GM12872 (cell line): ENCODE measurements at regions not wholly inside any gene's neighbourhood (a gene's known extent, or its start where the extent isn't known, plus 50 kb on each side); places are given as distances from the start of the nearest gene placed in this dataset.

Experiments used
- TF ChIP-seq, protein P1 (sequence below): IDR thresholded peaks from 3 replicates; pipeline ENCODE4 v1.5.1; 2011; ENCODE audit warnings: low read depth, mild to moderate bottlenecking, low read length, moderate library complexity; ENCODE audit not compliant: insufficient read depth

DNA sequence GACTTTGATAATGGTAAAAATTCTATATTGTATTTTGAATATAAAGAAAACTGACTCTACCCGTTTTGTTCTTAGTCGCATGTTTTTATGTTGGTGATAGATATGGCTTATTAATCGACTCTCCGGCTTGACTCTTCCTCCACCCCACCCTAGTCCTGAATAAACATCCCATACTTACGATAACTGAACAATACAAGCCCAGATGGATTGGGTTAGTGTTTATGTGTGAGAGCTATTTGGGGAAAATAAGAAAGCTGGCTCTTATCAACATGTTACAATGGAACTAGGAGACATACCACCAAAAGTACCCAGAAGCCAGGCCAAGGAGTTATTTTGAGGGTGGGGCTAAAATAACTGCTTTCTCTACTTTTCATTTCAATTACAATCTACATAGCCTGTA is 796.3 kb downstream of the DIAPH3 start:
- TF ChIP-seq, protein P1, sequence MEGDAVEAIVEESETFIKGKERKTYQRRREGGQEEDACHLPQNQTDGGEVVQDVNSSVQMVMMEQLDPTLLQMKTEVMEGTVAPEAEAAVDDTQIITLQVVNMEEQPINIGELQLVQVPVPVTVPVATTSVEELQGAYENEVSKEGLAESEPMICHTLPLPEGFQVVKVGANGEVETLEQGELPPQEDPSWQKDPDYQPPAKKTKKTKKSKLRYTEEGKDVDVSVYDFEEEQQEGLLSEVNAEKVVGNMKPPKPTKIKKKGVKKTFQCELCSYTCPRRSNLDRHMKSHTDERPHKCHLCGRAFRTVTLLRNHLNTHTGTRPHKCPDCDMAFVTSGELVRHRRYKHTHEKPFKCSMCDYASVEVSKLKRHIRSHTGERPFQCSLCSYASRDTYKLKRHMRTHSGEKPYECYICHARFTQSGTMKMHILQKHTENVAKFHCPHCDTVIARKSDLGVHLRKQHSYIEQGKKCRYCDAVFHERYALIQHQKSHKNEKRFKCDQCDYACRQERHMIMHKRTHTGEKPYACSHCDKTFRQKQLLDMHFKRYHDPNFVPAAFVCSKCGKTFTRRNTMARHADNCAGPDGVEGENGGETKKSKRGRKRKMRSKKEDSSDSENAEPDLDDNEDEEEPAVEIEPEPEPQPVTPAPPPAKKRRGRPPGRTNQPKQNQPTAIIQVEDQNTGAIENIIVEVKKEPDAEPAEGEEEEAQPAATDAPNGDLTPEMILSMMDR: no peak

DNA sequence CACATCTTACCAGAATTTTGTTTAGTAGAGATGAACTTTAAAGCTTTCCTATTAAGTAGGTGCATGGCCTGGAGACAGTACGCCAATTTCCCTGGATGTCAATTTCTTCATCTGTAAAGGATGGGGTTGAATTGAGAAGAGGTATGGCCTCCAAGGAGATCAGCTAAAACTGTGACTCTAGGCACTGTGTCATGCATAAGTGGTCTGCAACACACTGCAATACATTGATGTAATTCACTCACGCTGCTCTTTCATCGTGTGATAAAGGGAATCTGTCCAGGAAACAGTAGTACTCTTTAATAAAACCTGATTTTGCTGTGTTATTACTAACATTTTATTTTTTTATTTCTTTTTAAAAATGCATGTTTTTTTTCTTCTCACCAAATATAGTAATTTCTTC is 795.8 kb downstream of the DIAPH3 start:
- TF ChIP-seq, protein P1: no peak

DNA sequence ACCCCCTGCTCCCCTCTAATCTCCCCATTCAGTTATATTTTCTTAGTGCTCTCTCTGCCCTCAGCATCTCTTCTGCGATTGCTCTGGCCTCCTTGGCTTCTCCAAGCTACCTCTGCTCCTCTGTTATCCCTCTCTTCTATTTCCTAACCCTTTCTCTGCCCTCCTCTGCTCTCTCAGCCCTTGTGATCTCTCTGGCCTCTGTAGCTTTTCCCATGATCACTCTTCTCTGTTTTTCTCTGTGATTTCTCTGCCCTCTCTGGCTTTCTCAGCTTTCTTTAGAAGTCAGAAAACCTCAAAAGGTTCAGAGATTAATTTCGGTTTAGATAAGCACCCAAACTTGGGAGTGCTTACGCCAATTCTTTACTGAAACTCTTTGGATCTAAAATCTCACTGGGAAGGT is 795.0 kb downstream of the DIAPH3 start:
- TF ChIP-seq, protein P1: no peak

DNA sequence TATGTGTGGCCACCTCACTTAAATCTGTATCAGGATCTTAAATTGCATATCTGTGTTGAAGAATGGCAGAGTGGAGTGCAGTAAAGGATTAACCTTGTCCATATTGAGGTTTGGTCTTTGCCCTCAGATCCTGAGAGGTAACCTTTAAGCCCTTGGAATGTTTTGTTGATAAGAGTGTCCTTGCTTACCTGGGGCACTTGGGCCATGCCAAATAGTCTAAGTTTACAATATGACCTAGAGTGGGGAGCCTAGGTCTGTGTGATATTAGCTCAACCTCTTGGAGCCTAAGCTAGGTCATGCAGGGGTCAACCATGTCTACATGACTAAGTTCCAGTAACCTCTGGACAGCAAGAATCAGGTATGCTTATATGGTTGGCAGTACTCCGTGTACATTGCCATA is 792.5 kb downstream of the DIAPH3 start:
- TF ChIP-seq, protein P1: no peak

DNA sequence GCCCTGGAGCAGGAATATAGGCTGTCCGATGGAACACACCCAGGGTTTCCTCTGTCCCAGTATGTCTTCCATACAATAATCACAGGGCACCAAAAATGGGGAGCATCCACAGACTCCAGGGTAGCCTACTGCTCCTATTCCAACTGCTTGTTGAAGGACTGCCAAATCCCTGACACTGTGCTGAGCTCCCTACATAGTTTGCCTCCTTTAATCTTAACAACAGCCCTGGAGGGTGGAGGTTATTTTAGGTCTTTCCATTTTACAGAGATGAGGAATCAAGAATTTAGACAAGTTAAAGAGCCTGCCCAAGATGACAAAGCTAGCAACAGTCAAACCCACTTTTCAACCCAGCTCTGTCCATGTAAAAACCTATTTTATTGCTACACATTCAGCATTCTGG is 790.4 kb downstream of the DIAPH3 start:
- TF ChIP-seq, protein P1: no peak

DNA sequence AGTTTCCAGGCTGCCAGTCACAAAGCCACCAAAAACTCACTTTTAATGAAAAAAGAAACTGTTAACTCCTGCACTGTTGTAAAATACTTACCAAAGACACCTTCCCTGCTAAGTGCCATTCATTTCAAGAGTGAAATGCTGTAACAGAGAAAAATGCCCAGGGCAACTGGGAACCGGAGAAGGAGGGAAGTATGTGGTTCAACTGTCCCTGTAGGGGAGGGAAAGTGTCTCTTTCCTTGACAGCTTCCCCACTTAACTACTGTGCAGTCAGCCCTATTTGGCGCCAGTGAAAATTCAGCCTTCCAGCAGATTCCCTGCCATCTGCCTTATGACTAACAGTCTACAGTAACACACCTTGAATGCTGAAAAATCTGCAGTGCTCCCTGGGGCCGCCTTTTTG is 789.0 kb downstream of the DIAPH3 start:
- TF ChIP-seq, protein P1: no peak

DNA sequence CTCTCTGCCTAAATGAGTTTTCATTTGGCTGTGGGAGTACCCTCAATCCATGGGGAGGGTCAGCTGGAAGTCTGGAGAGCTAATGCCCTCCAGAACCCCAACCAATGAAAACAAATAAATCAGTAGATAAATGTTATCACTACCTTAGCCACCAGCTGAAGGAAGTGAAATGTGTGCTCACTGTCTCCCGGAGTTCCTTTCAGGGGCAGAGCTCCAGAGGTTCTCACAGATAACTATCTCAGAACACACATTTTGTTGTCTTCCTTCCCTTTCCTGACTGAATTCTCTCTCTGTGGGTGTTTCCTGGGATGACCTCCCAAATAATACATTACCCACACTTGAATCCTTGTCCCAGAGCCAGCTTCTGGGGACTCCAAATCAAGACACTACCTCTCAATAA is 779.6 kb downstream of the DIAPH3 start:
- TF ChIP-seq, protein P1: no peak

DNA sequence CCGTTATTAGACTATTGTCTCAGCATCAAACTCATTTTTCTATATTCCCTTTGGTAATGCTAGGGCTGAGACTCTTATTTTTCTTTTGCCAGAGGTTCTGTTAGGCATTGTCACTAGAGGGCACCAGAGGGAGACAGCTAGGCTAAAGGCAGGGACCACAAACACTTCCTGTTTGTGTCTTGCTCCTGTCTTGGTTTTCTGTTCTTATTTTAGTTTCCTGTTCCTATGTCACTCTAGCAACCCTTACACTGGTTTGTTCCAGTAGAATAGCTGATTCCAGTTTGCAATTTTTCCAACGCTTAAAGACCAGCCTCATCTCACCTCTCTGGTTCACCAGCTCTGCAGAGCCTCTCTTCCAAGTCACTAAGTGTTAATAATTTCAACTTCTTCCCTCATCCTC is 772.0 kb downstream of the DIAPH3 start:
- TF ChIP-seq, protein P1: peak; percentile 86
